ENCODE measurements at regions not wholly inside any gene's neighbourhood (a gene's known extent, or its start where the extent isn't known, plus 50 kb on each side); places are given as distances from the start of the nearest gene placed in this dataset.

DNA sequence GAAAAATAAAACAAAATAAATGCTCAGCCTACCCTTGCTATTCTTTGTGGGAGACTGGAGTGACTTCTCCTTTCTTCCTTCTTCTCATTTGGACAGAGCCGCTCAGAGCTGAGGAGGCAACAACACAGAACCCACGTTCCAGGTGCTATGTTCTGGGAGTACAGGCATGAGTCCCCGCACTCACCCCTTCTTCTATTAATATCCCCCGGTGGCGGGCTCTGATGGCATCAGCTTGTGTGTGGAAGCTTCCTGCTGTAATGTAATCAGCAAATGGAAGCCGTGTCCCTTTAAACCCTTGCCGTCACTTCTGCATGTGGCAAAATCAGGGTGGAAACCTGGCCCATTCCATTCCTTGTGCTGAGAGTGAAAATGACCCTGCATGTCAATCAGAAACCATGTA is 116.9 kb upstream of the ADARB2 start:
- TF ChIP-seq, protein P1, sequence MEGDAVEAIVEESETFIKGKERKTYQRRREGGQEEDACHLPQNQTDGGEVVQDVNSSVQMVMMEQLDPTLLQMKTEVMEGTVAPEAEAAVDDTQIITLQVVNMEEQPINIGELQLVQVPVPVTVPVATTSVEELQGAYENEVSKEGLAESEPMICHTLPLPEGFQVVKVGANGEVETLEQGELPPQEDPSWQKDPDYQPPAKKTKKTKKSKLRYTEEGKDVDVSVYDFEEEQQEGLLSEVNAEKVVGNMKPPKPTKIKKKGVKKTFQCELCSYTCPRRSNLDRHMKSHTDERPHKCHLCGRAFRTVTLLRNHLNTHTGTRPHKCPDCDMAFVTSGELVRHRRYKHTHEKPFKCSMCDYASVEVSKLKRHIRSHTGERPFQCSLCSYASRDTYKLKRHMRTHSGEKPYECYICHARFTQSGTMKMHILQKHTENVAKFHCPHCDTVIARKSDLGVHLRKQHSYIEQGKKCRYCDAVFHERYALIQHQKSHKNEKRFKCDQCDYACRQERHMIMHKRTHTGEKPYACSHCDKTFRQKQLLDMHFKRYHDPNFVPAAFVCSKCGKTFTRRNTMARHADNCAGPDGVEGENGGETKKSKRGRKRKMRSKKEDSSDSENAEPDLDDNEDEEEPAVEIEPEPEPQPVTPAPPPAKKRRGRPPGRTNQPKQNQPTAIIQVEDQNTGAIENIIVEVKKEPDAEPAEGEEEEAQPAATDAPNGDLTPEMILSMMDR (IDR thresholded peaks at IDR 0.05), result no peak
- TF ChIP-seq EZH2 (IDR thresholded peaks at IDR 0.05; ENCODE audit: borderline replicate concordance, insufficient read depth, low read depth, low read length, poor library complexity, severe bottlenecking), result no peak

All from B cell (primary cell).